ENCODE measurements at regions not wholly inside any gene's neighbourhood (a gene's known extent, or its start where the extent isn't known, plus 50 kb on each side); places are given as distances from the start of the nearest gene placed in this dataset.

DNA sequence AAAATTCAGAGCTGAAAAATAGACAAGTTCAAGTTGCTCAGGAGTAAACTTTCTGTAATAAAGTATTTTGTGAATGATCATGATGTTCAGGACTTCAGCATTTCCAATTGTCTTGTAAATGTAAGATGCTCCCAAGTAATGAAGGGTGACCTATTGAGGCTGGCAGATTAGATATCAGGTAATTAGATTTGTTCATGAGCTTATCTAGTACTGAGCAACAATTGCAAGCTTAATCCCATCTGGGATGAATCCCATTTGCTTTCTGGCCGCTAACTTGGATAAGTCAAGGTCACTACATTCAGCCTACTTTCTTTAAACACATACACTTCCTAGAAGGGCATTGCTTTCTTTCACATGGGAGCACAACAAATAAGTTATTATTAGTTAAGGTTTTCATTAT lies 82.4 kb upstream of the ITGB1 start:
- no peak for TF ChIP-seq CTCF (IDR thresholded peaks at IDR 0.05)
- no peak for TF ChIP-seq POLR2A (IDR thresholded peaks at IDR 0.05)
